ENCODE measurements at regions not wholly inside any gene's neighbourhood (a gene's known extent, or its start where the extent isn't known, plus 50 kb on each side); places are given as distances from the start of the nearest gene placed in this dataset.

DNA sequence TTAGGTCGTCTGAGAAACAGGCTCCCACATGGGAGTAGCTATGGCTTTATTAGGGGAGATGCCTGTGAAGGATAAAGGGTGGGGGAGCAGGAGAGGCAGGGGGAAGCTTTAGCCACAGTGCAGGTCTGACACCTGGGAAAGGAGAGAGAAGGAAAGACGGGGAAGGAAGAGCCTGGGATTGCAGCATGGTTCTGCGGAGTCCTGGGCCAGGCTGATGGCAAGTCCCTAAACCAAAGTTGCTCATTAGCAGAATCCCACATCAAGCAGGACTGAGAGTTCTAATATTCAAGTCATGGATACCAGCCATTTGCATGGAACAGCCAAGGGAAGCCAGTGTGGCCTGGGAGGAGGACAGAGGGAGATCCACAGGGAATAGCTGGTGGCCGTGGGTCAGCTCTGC, 414.8 kb downstream of the RPS24 start:
- no peak for TF ChIP-seq EZH2 (IDR thresholded peaks at IDR 0.05; ENCODE audit: low read length, missing control alignments)
- Histone ChIP-seq H3K4me3 (replicated peaks in 1 of 4; ENCODE audit: control extremely low read depth in 1 of 4, insufficient read depth in 1 of 4, low read depth in 3 of 4, low read length in 4 of 4) (no peak overlapping the region), H3K27ac (ENCODE audit: insufficient read depth, low read length) (no peak overlapping the region), H2AFZ (ENCODE audit: low read length) (no peak overlapping the region), H3K4me1 (ENCODE audit: control insufficient read depth, extremely low read depth, insufficient read depth, low read length) (peaks cover 2% of the 10 kb centered on the region), H4K20me1 (ENCODE audit: control insufficient read depth, extremely low read depth, insufficient read depth, low read length) (no peaks in the 10 kb centered on the region), H3K36me3 (ENCODE audit: control insufficient read depth, insufficient read depth, low read length) (no peaks in the 10 kb centered on the region), H3K27me3 (ENCODE audit: control insufficient read depth, insufficient read depth, low read length) (peaks cover 2% of the 10 kb centered on the region), H3K9me3 (ENCODE audit: control insufficient read depth, insufficient read depth, low read depth, low read length) (no peaks in the 10 kb centered on the region), H3K4me2 (ENCODE audit: extremely low read depth, insufficient read depth, low read length) (no peak overlapping the region), H3K9ac (ENCODE audit: insufficient read depth, low read length) (no peak overlapping the region), H3K79me2 (ENCODE audit: control insufficient read depth, insufficient read depth, low read length) (no peaks in the 10 kb centered on the region)
- DNase-seq (ENCODE audit: low read depth in 2 of 2): no peak

DNA sequence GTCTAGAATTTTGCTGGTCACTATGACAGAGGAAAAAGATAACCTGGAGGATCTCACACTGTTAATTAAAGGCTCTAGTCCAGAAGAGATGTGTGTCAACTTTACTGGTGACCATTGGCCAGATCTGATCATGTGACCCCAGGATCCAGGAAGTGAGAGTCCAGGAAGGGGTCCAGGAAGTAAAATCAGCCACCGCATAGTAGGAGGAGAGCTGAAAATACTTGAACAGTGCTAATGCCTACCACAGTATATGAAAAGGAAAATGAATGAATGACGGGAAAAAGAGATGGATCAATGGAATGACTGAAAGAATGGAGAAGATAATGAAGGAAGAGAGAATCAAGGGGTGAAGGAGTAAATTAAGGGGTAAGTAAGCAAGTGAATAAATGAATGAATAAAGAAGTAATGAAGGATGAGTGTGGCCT, 415.3 kb downstream of the RPS24 start:
- TF ChIP-seq, protein P1, sequence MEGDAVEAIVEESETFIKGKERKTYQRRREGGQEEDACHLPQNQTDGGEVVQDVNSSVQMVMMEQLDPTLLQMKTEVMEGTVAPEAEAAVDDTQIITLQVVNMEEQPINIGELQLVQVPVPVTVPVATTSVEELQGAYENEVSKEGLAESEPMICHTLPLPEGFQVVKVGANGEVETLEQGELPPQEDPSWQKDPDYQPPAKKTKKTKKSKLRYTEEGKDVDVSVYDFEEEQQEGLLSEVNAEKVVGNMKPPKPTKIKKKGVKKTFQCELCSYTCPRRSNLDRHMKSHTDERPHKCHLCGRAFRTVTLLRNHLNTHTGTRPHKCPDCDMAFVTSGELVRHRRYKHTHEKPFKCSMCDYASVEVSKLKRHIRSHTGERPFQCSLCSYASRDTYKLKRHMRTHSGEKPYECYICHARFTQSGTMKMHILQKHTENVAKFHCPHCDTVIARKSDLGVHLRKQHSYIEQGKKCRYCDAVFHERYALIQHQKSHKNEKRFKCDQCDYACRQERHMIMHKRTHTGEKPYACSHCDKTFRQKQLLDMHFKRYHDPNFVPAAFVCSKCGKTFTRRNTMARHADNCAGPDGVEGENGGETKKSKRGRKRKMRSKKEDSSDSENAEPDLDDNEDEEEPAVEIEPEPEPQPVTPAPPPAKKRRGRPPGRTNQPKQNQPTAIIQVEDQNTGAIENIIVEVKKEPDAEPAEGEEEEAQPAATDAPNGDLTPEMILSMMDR (conservative IDR thresholded peaks at IDR 0.05 in 1 of 2, IDR thresholded peaks at IDR 0.05 in 1 of 2; ENCODE audit: low read depth in 1 of 2, low read length in 2 of 2): no peak
- TF ChIP-seq EZH2 (IDR thresholded peaks at IDR 0.05; ENCODE audit: low read length, missing control alignments): no peak
- Histone ChIP-seq H3K79me2 (ENCODE audit: control insufficient read depth, insufficient read depth, low read length) (no peaks in the 10 kb centered on the region), H3K27ac (ENCODE audit: insufficient read depth, low read length) (no peak overlapping the region), H3K4me1 (ENCODE audit: control insufficient read depth, extremely low read depth, insufficient read depth, low read length) (peaks cover 2% of the 10 kb centered on the region), H3K9ac (ENCODE audit: insufficient read depth, low read length) (no peak overlapping the region), H3K4me3 (replicated peaks in 1 of 4; ENCODE audit: control extremely low read depth in 1 of 4, insufficient read depth in 1 of 4, low read depth in 3 of 4, low read length in 4 of 4) (no peak overlapping the region), H3K36me3 (ENCODE audit: control insufficient read depth, insufficient read depth, low read length) (no peaks in the 10 kb centered on the region), H4K20me1 (ENCODE audit: control insufficient read depth, extremely low read depth, insufficient read depth, low read length) (no peaks in the 10 kb centered on the region), H3K9me3 (ENCODE audit: control insufficient read depth, insufficient read depth, low read depth, low read length) (no peaks in the 10 kb centered on the region), H3K4me2 (ENCODE audit: extremely low read depth, insufficient read depth, low read length) (no peak overlapping the region), H2AFZ (ENCODE audit: low read length) (no peak overlapping the region), H3K27me3 (ENCODE audit: control insufficient read depth, insufficient read depth, low read length) (peaks cover 2% of the 10 kb centered on the region)
- DNase-seq (ENCODE audit: low read depth in 2 of 2): no peak

DNA sequence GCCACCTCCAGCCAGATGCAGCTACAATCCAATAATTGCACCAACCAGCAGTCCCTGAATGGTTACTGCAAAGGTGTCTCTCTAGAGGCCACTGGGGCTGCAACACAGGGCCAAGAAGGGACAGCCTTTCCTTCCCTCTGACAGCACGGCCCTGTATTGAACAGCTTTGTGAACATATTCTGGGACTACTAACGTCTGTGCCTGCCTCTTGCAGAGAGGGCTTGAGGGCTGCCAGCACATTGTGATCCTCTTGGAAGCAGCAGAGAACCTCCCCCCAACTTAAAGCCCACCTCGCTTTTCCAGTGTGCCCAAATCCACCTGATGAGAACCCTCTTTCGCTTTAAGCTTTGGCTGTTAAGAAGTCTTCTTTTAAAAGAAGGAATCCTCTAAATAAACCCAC, 415.9 kb downstream of the RPS24 start:
- Histone ChIP-seq H3K27me3 (ENCODE audit: control insufficient read depth, insufficient read depth, low read length) (peaks cover 2% of the 10 kb centered on the region), H3K36me3 (ENCODE audit: control insufficient read depth, insufficient read depth, low read length) (no peaks in the 10 kb centered on the region), H4K20me1 (ENCODE audit: control insufficient read depth, extremely low read depth, insufficient read depth, low read length) (no peaks in the 10 kb centered on the region), H3K4me2 (ENCODE audit: extremely low read depth, insufficient read depth, low read length) (no peak overlapping the region), H3K4me1 (ENCODE audit: control insufficient read depth, extremely low read depth, insufficient read depth, low read length) (peaks cover 2% of the 10 kb centered on the region), H3K4me3 (replicated peaks in 1 of 4; ENCODE audit: control extremely low read depth in 1 of 4, insufficient read depth in 1 of 4, low read depth in 3 of 4, low read length in 4 of 4) (no peak overlapping the region), H3K9ac (ENCODE audit: insufficient read depth, low read length) (no peak overlapping the region), H3K9me3 (ENCODE audit: control insufficient read depth, insufficient read depth, low read depth, low read length) (no peaks in the 10 kb centered on the region), H3K79me2 (ENCODE audit: control insufficient read depth, insufficient read depth, low read length) (no peaks in the 10 kb centered on the region), H2AFZ (ENCODE audit: low read length) (no peak overlapping the region), H3K27ac (ENCODE audit: insufficient read depth, low read length) (no peak overlapping the region)
- DNase-seq (ENCODE audit: low read depth in 2 of 2): no peak
- no peak for TF ChIP-seq EZH2 (IDR thresholded peaks at IDR 0.05; ENCODE audit: low read length, missing control alignments)
- TF ChIP-seq, protein P1 (conservative IDR thresholded peaks at IDR 0.05 in 1 of 2, IDR thresholded peaks at IDR 0.05 in 1 of 2; ENCODE audit: low read depth in 1 of 2, low read length in 2 of 2): no peak
